H9 (cell line): ENCODE measurements at regions not wholly inside any gene's neighbourhood (a gene's known extent, or its start where the extent isn't known, plus 50 kb on each side); places are given as distances from the start of the nearest gene placed in this dataset.

Experiments used
- DNase-seq: peaks from one replicate; pipeline ENCODE4 v3.0.0-alpha.2; 2017
- H2AFZ ChIP-seq: one replicate; pipeline ENCODE4 v1.6.1; 2013; ENCODE audit warnings: mild to moderate bottlenecking, low read length, control low read depth, moderate library complexity
- H2AK5ac ChIP-seq: 2 replicates; pipeline ENCODE4 v1.6.1; 2013; ENCODE audit warnings: low read length, control low read depth, mixed read lengths; ENCODE audit not compliant: insufficient read length
- H2BK120ac ChIP-seq: one replicate; pipeline ENCODE4 v1.6.1; 2013; ENCODE audit warnings: low read depth, mild to moderate bottlenecking, low read length, control low read depth, inconsistent platforms; ENCODE audit not compliant: poor library complexity, severe bottlenecking
- H2BK12ac ChIP-seq: 2 replicates; pipeline ENCODE4 v1.6.1; 2013; ENCODE audit warnings: low read length, control low read depth, mixed read lengths, low read depth; ENCODE audit not compliant: insufficient read length
- H2BK15ac ChIP-seq: 2 replicates; pipeline ENCODE4 v1.6.1; 2013; ENCODE audit warnings: low read depth, low read length, control low read depth
- H2BK20ac ChIP-seq: one replicate; pipeline ENCODE4 v1.6.1; 2013; ENCODE audit warnings: low read depth, mild to moderate bottlenecking, low read length, control low read depth, inconsistent platforms; ENCODE audit not compliant: poor library complexity, severe bottlenecking
- H2BK5ac ChIP-seq: 2 replicates; pipeline ENCODE4 v1.6.1; 2013; ENCODE audit warnings: low read length, control low read depth, mixed read lengths; ENCODE audit not compliant: insufficient read length
- H3K14ac ChIP-seq: 2 replicates; pipeline ENCODE4 v1.6.1; 2013; ENCODE audit warnings: low read length, control low read depth; ENCODE audit not compliant: insufficient read depth
- H3K18ac ChIP-seq: 2 replicates; pipeline ENCODE4 v1.6.1; 2013; ENCODE audit warnings: low read depth, mild to moderate bottlenecking, mixed read lengths, low read length, control low read depth; ENCODE audit not compliant: insufficient read length
- H3K23ac ChIP-seq: 2 replicates; pipeline ENCODE4 v1.6.1; 2013; ENCODE audit warnings: low read length, control low read depth, mixed read lengths, low read depth; ENCODE audit not compliant: insufficient read length
- H3K23me2 ChIP-seq: 2 replicates; pipeline ENCODE4 v1.6.1; 2013; ENCODE audit warnings: low read depth, mild to moderate bottlenecking, mixed read lengths, low read length, control low read depth; ENCODE audit not compliant: insufficient read length, poor library complexity, severe bottlenecking
- H3K27ac ChIP-seq: 2 replicates; pipeline ENCODE4 v1.5.1; 2013; ENCODE audit warnings: low read length, control low read depth, mixed read lengths, low read depth; ENCODE audit not compliant: insufficient read length
- H3K27me3 ChIP-seq: 2 replicates; pipeline ENCODE4 v1.6.1; 2013; ENCODE audit warnings: low read length, control low read depth, inconsistent platforms; ENCODE audit not compliant: insufficient read depth
- H3K4ac ChIP-seq: 2 replicates; pipeline ENCODE4 v1.6.1; 2013; ENCODE audit warnings: low read depth, mild to moderate bottlenecking, control low read depth, inconsistent platforms, low read length, moderate library complexity
- H3K4me1 ChIP-seq: 2 replicates; pipeline ENCODE4 v1.6.1; 2013; ENCODE audit warnings: low read length, control low read depth, inconsistent platforms; ENCODE audit not compliant: insufficient read depth
- H3K4me2 ChIP-seq: 2 replicates; pipeline ENCODE4 v1.6.1; 2013; ENCODE audit warnings: low read length, control low read depth, mixed read lengths; ENCODE audit not compliant: insufficient read length, insufficient read depth
- H3K56ac ChIP-seq: 2 replicates; pipeline ENCODE4 v1.6.1; 2013; ENCODE audit warnings: low read depth, mild to moderate bottlenecking, mixed read lengths, low read length, control low read depth; ENCODE audit not compliant: insufficient read length
- H3K79me1 ChIP-seq: 2 replicates; pipeline ENCODE4 v1.6.1; 2013; ENCODE audit warnings: low read depth, mild to moderate bottlenecking, moderate library complexity, low read length, control low read depth, inconsistent platforms; ENCODE audit not compliant: insufficient read depth, poor library complexity, severe bottlenecking
- H3K79me2 ChIP-seq: 2 replicates; pipeline ENCODE4 v1.6.1; 2013; ENCODE audit warnings: low read length, control low read depth, inconsistent platforms; ENCODE audit not compliant: insufficient read depth
- H3K9ac ChIP-seq: 2 replicates; pipeline ENCODE4 v1.6.1; 2013; ENCODE audit warnings: low read length, control low read depth, mixed read lengths; ENCODE audit not compliant: insufficient read length; ENCODE audit errors: extremely low read depth
- H3K9me3 ChIP-seq: one replicate; pipeline ENCODE4 v1.6.1; 2013; ENCODE audit warnings: low read depth, low read length, inconsistent platforms; ENCODE audit not compliant: control insufficient read depth
- H3T11ph ChIP-seq: one replicate; pipeline ENCODE4 v1.6.1; 2013; ENCODE audit warnings: mild to moderate bottlenecking, low read length, control low read depth, inconsistent platforms
- H4K20me1 ChIP-seq: one replicate; pipeline ENCODE4 v1.6.1; 2013; ENCODE audit not compliant: control insufficient read depth, insufficient read length, insufficient read depth
- H4K5ac ChIP-seq: 2 replicates; pipeline ENCODE4 v1.6.1; 2013; ENCODE audit warnings: low read depth, mild to moderate bottlenecking, mixed read lengths, low read length, control low read depth; ENCODE audit not compliant: insufficient read length
- H4K8ac ChIP-seq: replicated peaks from 2 replicates; pipeline ENCODE4 v1.6.1; 2013; ENCODE audit warnings: low read length, control low read depth, mixed read lengths, low read depth; ENCODE audit not compliant: insufficient read length
- H4K91ac ChIP-seq: 2 replicates; pipeline ENCODE4 v1.6.1; 2013; ENCODE audit warnings: low read depth, mild to moderate bottlenecking, moderate library complexity, mixed read lengths, low read length, control low read depth; ENCODE audit not compliant: insufficient read length
- H3K27ac Mint-ChIP-seq, 3 experiments: 2 replicates in 2 of 3; 3 replicates in 1 of 3; pipeline ENCODE4 v1.8.0; 2020 to 2021; ENCODE audit warnings: mixed read lengths in 3 of 3, mild to moderate bottlenecking in 1 of 3, moderate library complexity in 1 of 3
- H3K27me3 Mint-ChIP-seq: 2 replicates; pipeline ENCODE4 v1.8.0; 2021; ENCODE audit warnings: low read depth, mild to moderate bottlenecking, moderate library complexity, mixed read lengths
- H3K36me3 Mint-ChIP-seq, 3 experiments: 2 replicates in 2 of 3; 3 replicates in 1 of 3; pipeline ENCODE4 v1.8.0; 2020 to 2021; ENCODE audit warnings: low read depth in 3 of 3, mixed read lengths in 3 of 3; ENCODE audit not compliant: insufficient read depth in 1 of 3
- H3K4me1 Mint-ChIP-seq, 2 experiments: 2 replicates each; pipeline ENCODE4 v1.8.0; 2020; ENCODE audit warnings: mixed read lengths in 2 of 2
- H3K4me3 Mint-ChIP-seq, 2 experiments: 2 replicates in 1 of 2; 3 replicates in 1 of 2; pipeline ENCODE4 v1.8.0; 2020 to 2021; ENCODE audit warnings: mild to moderate bottlenecking in 2 of 2, mixed read lengths in 2 of 2, moderate library complexity in 1 of 2
- H3K9me3 Mint-ChIP-seq, 2 experiments: 2 replicates in 1 of 2; 3 replicates in 1 of 2; pipeline ENCODE4 v1.8.0; 2020; ENCODE audit warnings: mild to moderate bottlenecking in 2 of 2, mixed read lengths in 2 of 2, moderate library complexity in 1 of 2
- CTCF ChIP-seq: fragments of 200-600 bp; sonication (generic); conservative IDR thresholded peaks from 3 replicates; pipeline ENCODE4 v1.8.0; 2021; ENCODE audit warnings: antibody characterized with exemption, mild to moderate bottlenecking
- WGBS: extraction: QIAGEN DNeasy Blood & Tissue Kit; methylation state at CpG from one replicate; pipeline ENCODE4 v1.1.7; 2013; ENCODE audit warnings: missing lambda C conversion rate, low lambda C conversion rate, mixed read lengths; ENCODE audit not compliant: insufficient read length; ENCODE audit errors: extremely low coverage; 5-methylcytosine and 5-hydroxymethylcytosine counted together

- Histone ChIP-seq H3K23me2 (no peaks in the 10 kb centered on the region), H2AFZ (no peak overlapping the region)
- peak overlapping the region in 1 of 2 experiments; percentile 6; a peak in 2 of 5 replicates for H3K4me3 Mint-ChIP-seq
Measured at GRCh38 chr7:32681174-32681518, 185.9 kb downstream of the AVL9 start.

More at GRCh38 chr7:32681174-32681518, 185.9 kb downstream of the AVL9 start:
- H3K9me3 ChIP-seq, result peaks cover 7% of the 10 kb centered on the region
- H3K27me3 Mint-ChIP-seq, result no peaks in the 10 kb centered on the region
- H3K56ac ChIP-seq, result no peak overlapping the region
- TF ChIP-seq CTCF, result no peak
- H3K27me3 ChIP-seq, result no peaks in the 10 kb centered on the region
- peak overlapping the region; percentile 14 for H3K9ac ChIP-seq
- peak overlapping the region; percentile 94 for H3K27ac ChIP-seq
- H3K4me2 ChIP-seq, result no peak overlapping the region
- no peak overlapping the region for H3K23ac ChIP-seq
- no peak overlapping the region for H4K5ac ChIP-seq
- H3K79me1 ChIP-seq, result no peaks in the 10 kb centered on the region
- DNase-seq, result no peak
- H3K4me1 ChIP-seq, result peaks cover 2% of the 10 kb centered on the region; the same call in 1 of the 2 replicates
- WGBS, result no CpG with 5 or more reads among the region's 3 CpGs
- H3K4me1 Mint-ChIP-seq, result peaks cover 28 to 30% of the 10 kb centered on the region in 2 experiments
- H4K91ac ChIP-seq, result no peak overlapping the region
- H2BK5ac ChIP-seq, result peak overlapping the region; percentile 96
- no peaks in the 10 kb centered on the region for H4K20me1 ChIP-seq
- H3K9me3 Mint-ChIP-seq, result peaks cover 13 to 16% of the 10 kb centered on the region in 2 experiments
- H2BK20ac ChIP-seq, result peak overlapping the region; percentile 75
- peak overlapping the region; percentile 92 to 94 (median 94); a peak in 6 of 7 replicates for H3K27ac Mint-ChIP-seq
- H3K36me3 Mint-ChIP-seq, result peaks cover 7 to 23% (median 13%) of the 10 kb centered on the region in 3 experiments
- peak overlapping the region; percentile 87 for H3T11ph ChIP-seq
- H2BK15ac ChIP-seq, result no peak overlapping the region
- H2BK120ac ChIP-seq, result peak overlapping the region; percentile 92
- H3K14ac ChIP-seq, result no peak overlapping the region; the same call in 1 of the 2 replicates
- peak overlapping the region; percentile 97 for H2BK12ac ChIP-seq
- no peak overlapping the region; the same call in 1 of the 2 replicates for H3K4ac ChIP-seq
- H4K8ac ChIP-seq, result no peak overlapping the region
- H2AK5ac ChIP-seq, result no peak overlapping the region
- H3K18ac ChIP-seq, result peak overlapping the region; percentile 87
- H3K79me2 ChIP-seq, result no peaks in the 10 kb centered on the region
